Pancreas (tissue), 10 donors: ENCODE measurements at regions not wholly inside any gene's neighbourhood (a gene's known extent, or its start where the extent isn't known, plus 50 kb on each side); places are given as distances from the start of the nearest gene placed in this dataset.

Experiments
- ATAC-seq, 4 donors: fragments of 200-7000 bp; cut with Tn5 transposase; one replicate each; pipeline versions ENCODE4 v1.8.0 to v1.9.1; 2020; ENCODE audit warnings: mild to moderate bottlenecking in 4 of 4, moderate library complexity in 4 of 4
- DNase-seq, 6 donors: peaks; one replicate each; pipeline ENCODE4 v3.0.0-alpha.2; 2020
- FAIRE-seq: peaks from 2 replicates; lab custom pipeline; 2012; peaks lifted over from hg19 to GRCh38; lab: Jason Lieb, UNC
- H3K27ac ChIP-seq, 4 donors: fragments of 200-600 bp; sonication (generic); 1 replicate in 3 of 4; 2 replicates in 1 of 4; pipeline versions ENCODE4 v1.5.0 to v1.8.0; 2020
- H3K27me3 ChIP-seq, 4 donors: fragments of 200-600 bp; one replicate each; pipeline ENCODE4 v1.8.0; 2021
- H3K36me3 ChIP-seq, 3 donors: fragments of 200-600 bp; sonication (generic) in 1 of 3; one replicate each; pipeline versions ENCODE4 v1.5.0 to v1.8.0; 2020 to 2021
- H3K4me1 ChIP-seq, 3 donors: fragments of 200-600 bp; one replicate each; pipeline ENCODE4 v1.8.0; 2021
- H3K4me3 ChIP-seq, 4 donors: fragments of 200-600 bp; sonication (generic) in 2 of 4; one replicate each; pipeline versions ENCODE4 v1.5.0 to v1.8.0; 2020 to 2021
- H3K9me3 ChIP-seq, 4 donors: fragments of 200-600 bp; one replicate each; pipeline ENCODE4 v1.8.0; 2021
- CTCF ChIP-seq, 4 donors: fragments of 200-600 bp; sonication (generic) in 3 of 4; IDR thresholded peaks; one replicate each; pipeline versions ENCODE4 v1.5.0 to v1.8.0; 2021; ENCODE audit warnings: antibody characterized with exemption in 4 of 4
- WGBS, 2 donors: extraction: QIAGEN DNeasy Blood & Tissue Kit; methylation state at CpG; one replicate each; pipeline ENCODE4 v1.1.7; 2013; 5-methylcytosine and 5-hydroxymethylcytosine counted together
- intact Hi-C, 3 donors: fragments of 100-400 bp; cut with DNase I; formaldehyde crosslinking; loops; one replicate each; pipeline versions ENCODE4 v1.11.1 to v1.14.2; 2022
- donor health status: healthy with polysubstance abuse.
- donor health status: DM: no; HTN: no; CAD: no; lungs with moderate emphysema.
- donor health status: DM: no; HTN: no; CAD: no.
- donor health status: control.
- donor health status: control.
- donor health status: Bipolar disorder and iron deficiency.
- donor health status: DM: yes; HTN: yes; CAD: no.
- donor health status: DM: no; HTN: no; CAD: no.
- donor health status: DM: no; HTN: no; CAD: no.
- donor health status: DM: yes; HTN: yes; CAD: no.

GRCh38 chr18:2009942-2010697 lies 561.2 kb downstream of the METTL4 start:
- intact Hi-C loops = no loop called here
- no peaks in the 10 kb centered on the region for H3K4me1 ChIP-seq
- H3K36me3 ChIP-seq = no peaks in the 10 kb centered on the region
- no peak for DNase-seq
- no peak overlapping the region for H3K27ac ChIP-seq
- H3K4me3 ChIP-seq = no peak overlapping the region
- 40 to 61% methylated on average over 2 of the region's 2 CpGs for WGBS, 2 donors
- no peaks in the 10 kb centered on the region for H3K27me3 ChIP-seq
- ATAC-seq = no peak
- H3K9me3 ChIP-seq = no peaks in the 10 kb centered on the region
- no peak for FAIRE-seq
- no peak for TF ChIP-seq CTCF (IDR thresholded peaks at IDR 0.05)

GRCh38 chr18:2027016-2027415 lies 544.3 kb downstream of the METTL4 start:
- Histone ChIP-seq H3K4me3 (no peak overlapping the region), H3K27me3 (no peaks in the 10 kb centered on the region), H3K27ac (no peak overlapping the region), H3K4me1 (no peaks in the 10 kb centered on the region), H3K9me3 (no peaks in the 10 kb centered on the region), H3K36me3 (no peaks in the 10 kb centered on the region)
- ATAC-seq (no peak), FAIRE-seq (no peak), DNase-seq (no peak)
- intact Hi-C loops = no loop called here
- WGBS, 2 donors = 37% methylated on average over 2 of the region's 2 CpGs
- TF ChIP-seq CTCF (IDR thresholded peaks at IDR 0.05) = no peak

GRCh38 chr18:2027756-2028155 lies 543.5 kb downstream of the METTL4 start:
- H3K36me3 ChIP-seq = no peaks in the 10 kb centered on the region
- H3K27ac ChIP-seq = no peak overlapping the region
- no peaks in the 10 kb centered on the region for H3K4me1 ChIP-seq
- FAIRE-seq (no peak), DNase-seq (no peak), ATAC-seq (no peak)
- no peaks in the 10 kb centered on the region for H3K9me3 ChIP-seq
- H3K4me3 ChIP-seq = no peak overlapping the region
- no peaks in the 10 kb centered on the region for H3K27me3 ChIP-seq
- intact Hi-C loops = no loop called here
- no peak for TF ChIP-seq CTCF (IDR thresholded peaks at IDR 0.05)

- ATAC-seq (no peak), DNase-seq (no peak), FAIRE-seq (no peak)
- H3K9me3 ChIP-seq = no peaks in the 10 kb centered on the region
- no peaks in the 10 kb centered on the region for H3K27me3 ChIP-seq
- no peak overlapping the region for H3K4me3 ChIP-seq
- H3K36me3 ChIP-seq = no peaks in the 10 kb centered on the region
- TF ChIP-seq CTCF (IDR thresholded peaks at IDR 0.05) = no peak
- intact Hi-C loops = no loop called here
- no peak overlapping the region for H3K27ac ChIP-seq
- WGBS, 2 donors = 47 to 52% methylated on average over 3 of the region's 3 CpGs
- H3K4me1 ChIP-seq = no peaks in the 10 kb centered on the region
Measured at GRCh38 chr18:2028986-2029385, 542.3 kb downstream of the METTL4 start.

GRCh38 chr18:2030647-2031046 lies 540.7 kb downstream of the METTL4 start:
- DNase-seq (no peak), FAIRE-seq (no peak), ATAC-seq (no peak)
- Histone ChIP-seq H3K27me3 (no peaks in the 10 kb centered on the region), H3K9me3 (no peaks in the 10 kb centered on the region), H3K36me3 (no peaks in the 10 kb centered on the region), H3K4me1 (no peaks in the 10 kb centered on the region), H3K27ac (no peak overlapping the region), H3K4me3 (no peak overlapping the region)
- TF ChIP-seq CTCF (IDR thresholded peaks at IDR 0.05) = no peak
- intact Hi-C loops = no loop called here
